ENCODE measurements at regions not wholly inside any gene's neighbourhood (a gene's known extent, or its start where the extent isn't known, plus 50 kb on each side); places are given as distances from the start of the nearest gene placed in this dataset.

GRCh38 chr18:47571957-47572356 lies 320.5 kb upstream of the SKOR2 start (continued):
- TF ChIP-seq, protein P1, sequence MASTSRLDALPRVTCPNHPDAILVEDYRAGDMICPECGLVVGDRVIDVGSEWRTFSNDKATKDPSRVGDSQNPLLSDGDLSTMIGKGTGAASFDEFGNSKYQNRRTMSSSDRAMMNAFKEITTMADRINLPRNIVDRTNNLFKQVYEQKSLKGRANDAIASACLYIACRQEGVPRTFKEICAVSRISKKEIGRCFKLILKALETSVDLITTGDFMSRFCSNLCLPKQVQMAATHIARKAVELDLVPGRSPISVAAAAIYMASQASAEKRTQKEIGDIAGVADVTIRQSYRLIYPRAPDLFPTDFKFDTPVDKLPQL (IDR thresholded peaks at IDR 0.05; ENCODE audit: extremely low read depth, insufficient read length) = no peak
- TF ChIP-seq ZNF239 (CRISPR knock-in tag; IDR thresholded peaks at IDR 0.05) = no peak
- no peak for TF ChIP-seq ZNF551 (CRISPR knock-in tag; IDR thresholded peaks at IDR 0.05)
- TF ChIP-seq SMC3 (conservative IDR thresholded peaks at IDR 0.05; ENCODE audit: insufficient read depth, low read depth, low read length) = no peak
- no peak for TF ChIP-seq TRIM28 (IDR thresholded peaks at IDR 0.05)
- TF ChIP-seq ERF (CRISPR knock-in tag; IDR thresholded peaks at IDR 0.05) = no peak
- no peak for TF ChIP-seq MTF1 (CRISPR knock-in tag; IDR thresholded peaks at IDR 0.05; ENCODE audit: borderline replicate concordance)
- no peak for TF ChIP-seq TARDBP (IDR thresholded peaks at IDR 0.05)

- 0% methylated on average over 1 of the region's 1 CpG for WGBS (ENCODE audit: insufficient coverage, low coverage, missing lambda C conversion rate)
- ATAC-seq (no peak), FAIRE-seq (no peak), DNase-seq (ENCODE audit: extremely low read depth in 1 of 4, low spot score in 3 of 4) (no peak)
- H3K9ac ChIP-seq (ENCODE audit: insufficient read depth in 1 of 2, low read depth in 2 of 2, low read length in 2 of 2) = no peak overlapping the region
- TF ChIP-seq ZNF584 (CRISPR knock-in tag; IDR thresholded peaks at IDR 0.05; ENCODE audit: low read depth) (no peak), HMG20A (CRISPR knock-in tag; conservative IDR thresholded peaks at IDR 0.05) (no peak), HSF4 (CRISPR knock-in tag; IDR thresholded peaks at IDR 0.05; ENCODE audit: borderline replicate concordance) (no peak), MYNN (IDR thresholded peaks at IDR 0.05) (no peak), MYNN (CRISPR knock-in tag; IDR thresholded peaks at IDR 0.05) (no peak), MBD2 (IDR thresholded peaks at IDR 0.05; ENCODE audit: borderline replicate concordance, low read depth) (no peak), PTBP1 (IDR thresholded peaks at IDR 0.05; ENCODE audit: low read depth, low read length) (no peak), ATF1 (CRISPR knock-in tag; IDR thresholded peaks at IDR 0.05) (no peak), ATF1 (tag; IDR thresholded peaks at IDR 0.05) (no peak), POU5F1 (IDR thresholded peaks at IDR 0.05; ENCODE audit: borderline replicate concordance, low read depth, low read length, partially characterized antibody) (no peak), PHB (CRISPR knock-in tag; IDR thresholded peaks at IDR 0.05) (no peak)
- TF ChIP-seq, protein P2, sequence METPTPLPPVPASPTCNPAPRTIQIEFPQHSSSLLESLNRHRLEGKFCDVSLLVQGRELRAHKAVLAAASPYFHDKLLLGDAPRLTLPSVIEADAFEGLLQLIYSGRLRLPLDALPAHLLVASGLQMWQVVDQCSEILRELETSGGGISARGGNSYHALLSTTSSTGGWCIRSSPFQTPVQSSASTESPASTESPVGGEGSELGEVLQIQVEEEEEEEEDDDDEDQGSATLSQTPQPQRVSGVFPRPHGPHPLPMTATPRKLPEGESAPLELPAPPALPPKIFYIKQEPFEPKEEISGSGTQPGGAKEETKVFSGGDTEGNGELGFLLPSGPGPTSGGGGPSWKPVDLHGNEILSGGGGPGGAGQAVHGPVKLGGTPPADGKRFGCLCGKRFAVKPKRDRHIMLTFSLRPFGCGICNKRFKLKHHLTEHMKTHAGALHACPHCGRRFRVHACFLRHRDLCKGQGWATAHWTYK (CRISPR knock-in tag; IDR thresholded peaks at IDR 0.05) = no peak
- TF ChIP-seq, protein P3, sequence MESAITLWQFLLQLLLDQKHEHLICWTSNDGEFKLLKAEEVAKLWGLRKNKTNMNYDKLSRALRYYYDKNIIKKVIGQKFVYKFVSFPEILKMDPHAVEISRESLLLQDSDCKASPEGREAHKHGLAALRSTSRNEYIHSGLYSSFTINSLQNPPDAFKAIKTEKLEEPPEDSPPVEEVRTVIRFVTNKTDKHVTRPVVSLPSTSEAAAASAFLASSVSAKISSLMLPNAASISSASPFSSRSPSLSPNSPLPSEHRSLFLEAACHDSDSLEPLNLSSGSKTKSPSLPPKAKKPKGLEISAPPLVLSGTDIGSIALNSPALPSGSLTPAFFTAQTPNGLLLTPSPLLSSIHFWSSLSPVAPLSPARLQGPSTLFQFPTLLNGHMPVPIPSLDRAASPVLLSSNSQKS (CRISPR knock-in tag; IDR thresholded peaks at IDR 0.05) = no peak
- in situ Hi-C loops (cut with MboI) = no loop called here
- POLR2A ChIA-PET = no interaction called here
- H3K36me3 ChIP-seq (ENCODE audit: control insufficient read depth, insufficient read depth, low read length) = no peaks in the 10 kb centered on the region
- intact Hi-C loops (cut with micrococcal nuclease) = no loop called here
- CTCF ChIA-PET (ENCODE audit: low intra/inter-chr PET ratio) = no interaction called here
- H3K4me1 ChIP-seq (replicated peaks in 1 of 2; ENCODE audit: control insufficient read depth in 2 of 2, insufficient read depth in 2 of 2, low read length in 2 of 2) = no peaks in the 10 kb centered on the region
- H3K79me2 ChIP-seq (ENCODE audit: control insufficient read depth, insufficient read depth, low read length) = no peaks in the 10 kb centered on the region
- H3K4me3 ChIP-seq = no peak overlapping the region
- H2AFZ ChIP-seq (ENCODE audit: low read depth, low read length) = no peak overlapping the region
- no peaks in the 10 kb centered on the region for H3K9me1 ChIP-seq (ENCODE audit: control insufficient read depth, insufficient read depth, low read length)
- H3K4me2 ChIP-seq (ENCODE audit: insufficient read depth, low read length) = no peak overlapping the region
- H3K27ac ChIP-seq (ENCODE audit: extremely low read depth, low read depth, low read length) = no peak overlapping the region
- BruUV-seq (replicated peaks) = no TSS peak
- no peaks in the 10 kb centered on the region for H4K20me1 ChIP-seq (replicated peaks; ENCODE audit: control insufficient read depth, insufficient read depth, low read length)
- no peaks in the 10 kb centered on the region for H3K9me3 ChIP-seq (replicated peaks; ENCODE audit: control insufficient read depth, insufficient read depth, low read depth, low read length)
- H3K27me3 ChIP-seq (ENCODE audit: control insufficient read depth in 2 of 2, insufficient read depth in 2 of 2, low read length in 2 of 2) = no peaks in the 10 kb centered on the region
These were observed 315.3 kb upstream of the SKOR2 start for GRCh38 chr18:47566809-47567208.

Data from K562 (cell line).